NAMALWA (cell line): ENCODE measurements at regions not wholly inside any gene's neighbourhood (a gene's known extent, or its start where the extent isn't known, plus 50 kb on each side); places are given as distances from the start of the nearest gene placed in this dataset.

Experiments used
- DNase-seq: peaks from one replicate; pipeline ENCODE4 v3.0.0-alpha.2; 2015; ENCODE audit warnings: low spot score

DNA sequence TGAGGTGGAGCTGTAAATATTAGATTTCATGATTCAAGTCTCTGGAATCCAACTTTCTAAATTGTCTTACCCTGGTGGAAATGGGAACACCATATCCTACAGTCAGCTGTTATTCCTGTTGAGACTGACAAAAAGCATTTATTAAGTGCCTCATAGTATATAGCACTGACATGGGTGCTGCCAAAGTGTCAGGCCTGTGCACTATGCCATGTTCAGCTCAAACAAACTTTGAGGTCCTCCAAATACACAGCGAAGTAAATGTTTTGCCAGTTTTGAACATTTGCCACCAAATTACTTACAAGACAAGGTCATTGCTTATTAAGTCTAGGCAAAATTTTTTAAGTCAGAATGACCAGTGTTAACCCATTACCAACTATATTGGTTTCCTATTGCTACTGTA lies 162.9 kb upstream of the SLC25A13 start:
- DNase-seq: no peak

DNA sequence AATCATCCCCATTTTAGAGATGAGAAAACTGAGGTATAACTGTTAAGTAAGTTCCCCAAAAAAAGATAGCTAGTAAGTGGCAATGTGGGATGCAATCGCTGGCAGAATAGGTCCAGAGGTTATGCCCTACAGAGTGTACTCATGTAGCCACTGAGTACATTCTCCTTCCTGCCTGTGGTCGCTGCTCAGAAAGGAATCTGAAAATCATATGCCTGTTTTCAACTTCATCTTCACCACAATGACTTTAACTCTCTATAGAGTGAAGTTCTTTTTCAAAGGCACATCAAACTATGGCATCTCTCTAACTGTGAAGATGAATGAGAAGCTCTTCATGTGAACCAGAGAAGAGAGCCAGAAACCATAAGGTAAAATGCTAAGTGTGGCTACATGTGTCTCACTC lies 162.2 kb upstream of the SLC25A13 start:
- no peak for DNase-seq

DNA sequence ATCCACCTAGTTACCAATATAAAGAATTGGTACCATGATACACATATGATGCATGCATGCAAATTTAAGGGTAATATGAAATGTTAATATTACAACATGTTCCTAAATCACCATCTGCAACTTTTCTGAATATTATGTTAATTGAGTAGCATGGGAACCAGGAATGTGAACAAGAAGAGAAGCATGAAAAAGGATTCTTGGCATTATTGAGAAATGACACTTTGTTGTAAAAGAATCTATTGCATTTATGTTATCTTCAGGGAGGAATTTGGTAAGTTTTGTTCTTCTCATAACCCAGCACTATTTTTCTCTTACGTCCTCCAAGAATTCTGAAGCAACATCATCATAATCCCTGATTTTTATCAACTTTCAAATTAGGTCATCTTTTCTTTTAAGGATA lies 159.9 kb upstream of the SLC25A13 start:
- no peak for DNase-seq

DNA sequence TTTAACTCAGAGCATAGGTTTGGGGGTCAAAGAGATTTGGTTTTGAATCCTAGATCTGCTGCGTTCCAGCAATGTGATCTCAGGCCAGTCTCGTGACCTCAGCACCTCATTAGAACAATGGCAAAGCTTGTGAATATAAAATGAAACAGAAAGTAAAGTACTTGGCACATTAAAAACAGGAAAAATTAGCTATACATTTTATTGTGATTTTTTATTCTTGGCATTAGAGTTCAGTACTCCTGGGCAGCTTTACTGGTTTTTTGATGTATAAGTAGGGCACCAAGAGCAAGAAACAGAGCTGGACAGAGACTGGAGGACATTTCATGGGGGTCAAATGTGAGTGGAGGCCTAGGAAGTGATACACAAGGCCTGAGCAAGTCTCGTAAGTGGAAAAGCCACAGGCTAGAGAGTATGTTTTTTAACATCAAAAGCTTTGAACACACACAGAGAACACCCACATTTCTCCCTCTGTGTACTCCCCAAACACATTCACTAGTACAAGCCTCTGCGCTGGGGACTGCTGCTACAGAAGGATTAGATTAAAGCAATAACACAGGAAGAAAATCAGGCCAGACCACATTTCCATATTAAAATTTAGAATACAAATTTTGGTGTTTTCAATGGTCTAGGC lies 157.2 kb upstream of the SLC25A13 start:
- no peak for DNase-seq

DNA sequence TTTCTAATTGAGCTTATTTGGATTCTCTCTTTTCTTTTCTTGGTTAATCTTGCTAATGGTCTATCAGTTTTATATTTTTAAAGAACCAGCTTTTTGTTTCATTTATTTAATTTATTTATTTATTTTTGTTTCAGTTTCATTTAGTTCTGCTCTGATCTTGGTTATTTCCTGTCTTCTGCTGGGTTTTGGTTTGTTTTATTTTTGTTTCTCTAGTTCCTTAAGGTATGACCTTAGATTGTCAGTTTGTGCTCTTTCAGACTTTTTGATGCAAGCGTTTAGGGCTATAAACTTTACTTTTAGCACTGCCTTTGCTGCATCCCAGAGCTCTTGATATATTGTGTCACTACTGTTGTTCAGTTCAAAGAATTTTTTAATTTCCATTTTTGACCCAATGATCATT lies 149.7 kb upstream of the SLC25A13 start:
- no peak for DNase-seq

DNA sequence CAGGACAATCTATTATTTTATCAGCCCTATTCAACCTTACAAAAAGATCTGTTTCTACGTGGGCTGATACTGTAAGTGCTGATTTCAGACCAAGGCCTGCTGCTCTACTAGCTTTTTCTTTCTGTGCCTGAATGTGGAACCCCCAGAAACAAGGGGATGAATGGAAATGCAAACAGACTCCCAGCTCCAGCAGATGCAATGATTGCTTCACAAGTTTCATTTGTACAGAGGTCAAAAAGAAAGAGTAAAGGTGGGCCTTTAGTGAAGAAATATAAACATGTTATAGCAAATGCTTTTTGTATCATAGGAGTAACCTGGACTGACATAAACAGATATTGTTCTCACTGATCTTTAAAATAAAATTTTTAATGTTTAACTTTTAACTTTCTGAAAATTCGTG lies 130.2 kb upstream of the SLC25A13 start:
- no peak for DNase-seq

DNA sequence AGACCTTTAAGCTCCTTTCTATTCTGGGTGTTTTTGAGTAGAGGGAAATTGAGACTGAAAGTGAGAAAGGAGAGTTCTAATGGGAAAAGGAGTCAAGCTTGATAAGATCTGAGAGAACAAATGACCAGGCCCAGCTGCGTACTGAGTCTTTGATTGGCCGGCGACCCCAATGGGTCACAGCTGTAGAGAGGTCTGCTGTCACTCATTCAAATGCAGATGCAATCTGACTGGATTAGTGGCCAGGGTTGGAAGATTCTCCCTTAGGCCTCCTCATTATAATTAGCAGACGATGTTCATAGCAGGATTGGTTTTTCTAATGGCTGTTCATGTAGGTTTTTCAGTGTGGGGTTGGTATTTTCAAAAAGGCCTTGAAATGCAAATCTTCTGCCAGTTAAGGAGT lies 127.2 kb upstream of the SLC25A13 start:
- DNase-seq: no peak

DNA sequence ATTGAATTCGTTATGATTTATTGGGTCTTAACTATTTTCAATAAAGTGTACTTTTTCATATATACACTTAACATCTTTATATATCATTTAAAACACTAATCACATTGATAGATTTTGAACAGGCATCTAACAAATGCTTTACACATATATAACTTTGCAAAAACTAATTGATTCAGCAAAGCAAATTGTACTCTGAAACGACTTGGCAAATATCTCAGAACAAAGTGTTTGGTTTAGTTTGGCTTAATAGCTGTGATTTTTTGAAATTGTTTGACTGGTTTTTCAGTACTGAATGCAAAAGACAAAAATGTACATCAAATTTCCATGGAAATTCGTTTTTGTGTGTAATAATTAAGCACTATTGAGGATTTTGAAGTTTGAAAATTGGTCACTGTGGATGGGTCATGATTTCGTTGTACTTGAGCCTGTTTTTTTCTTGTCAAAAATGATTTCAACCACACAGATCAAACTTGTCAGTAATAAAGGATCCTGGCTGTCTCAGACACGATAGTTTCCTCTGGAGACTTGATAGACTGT lies 125.3 kb upstream of the SLC25A13 start:
- no peak for DNase-seq

DNA sequence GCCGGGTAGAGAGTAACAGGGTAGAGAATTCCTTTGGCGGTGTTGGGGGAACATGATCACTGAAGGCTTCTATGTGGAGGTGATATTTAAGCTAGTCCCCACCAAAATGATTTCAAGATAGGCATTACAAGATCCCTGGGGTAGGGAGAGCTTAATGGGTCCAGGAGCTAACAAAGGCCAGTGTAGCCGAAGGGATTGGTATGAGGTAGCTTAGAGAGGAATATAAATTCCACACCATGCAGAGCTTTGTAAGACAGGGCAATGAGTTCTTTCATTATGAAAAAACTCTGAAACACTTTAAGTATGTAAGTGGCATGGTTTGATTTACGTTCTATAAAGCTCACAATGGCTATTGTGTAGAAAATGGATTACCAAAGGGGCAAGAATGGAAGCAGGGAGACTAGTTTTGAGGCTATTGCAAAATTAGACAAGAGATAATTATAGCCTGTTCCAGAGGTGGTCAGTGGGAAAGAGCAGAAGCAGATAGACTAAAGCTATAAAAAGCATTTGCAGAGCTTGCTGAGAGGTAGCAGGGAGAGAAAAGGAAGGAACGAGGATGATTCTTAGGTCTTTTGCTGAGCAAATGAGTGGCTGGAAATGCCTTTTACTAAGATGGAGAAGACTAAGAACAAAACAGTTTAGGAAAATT lies 119.7 kb upstream of the SLC25A13 start:
- DNase-seq: no peak

DNA sequence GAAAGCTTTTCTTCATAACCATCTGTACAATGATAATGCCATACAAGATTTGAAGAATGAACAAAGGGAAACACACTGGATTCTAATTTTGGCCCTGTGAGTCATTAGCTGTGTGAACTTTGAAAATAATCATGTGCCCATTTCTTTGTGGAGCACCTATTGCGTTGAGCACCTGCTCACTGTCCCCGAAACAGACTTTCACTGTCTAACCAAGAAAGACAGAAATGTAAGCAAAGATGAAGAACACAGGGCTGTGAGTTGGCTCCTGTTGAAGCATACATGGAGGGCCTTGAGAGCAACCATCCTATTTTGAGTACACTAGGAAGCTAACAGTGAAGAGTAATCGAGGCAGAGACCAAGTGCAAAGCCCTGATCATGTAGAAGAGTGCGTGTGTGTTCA lies 118.4 kb upstream of the SLC25A13 start:
- DNase-seq: no peak

DNA sequence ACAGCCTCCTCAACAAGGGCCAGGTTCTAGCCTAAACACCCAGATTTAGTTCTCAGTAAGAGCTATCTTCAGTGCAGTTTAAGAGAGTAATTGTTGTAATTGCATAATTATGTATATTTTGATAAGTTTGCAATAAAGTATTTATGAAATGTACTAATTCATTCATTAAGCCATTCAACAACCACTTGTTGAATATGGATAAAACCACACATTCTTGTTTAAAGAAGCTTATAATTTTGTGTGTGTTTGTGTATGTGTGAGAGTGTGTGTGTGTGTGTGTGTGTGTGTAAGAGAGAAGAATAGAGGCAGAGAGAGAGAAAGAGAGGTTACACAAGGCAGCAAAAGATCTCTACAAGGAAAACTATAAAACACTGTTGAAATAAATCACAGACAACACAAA lies 115.0 kb upstream of the SLC25A13 start:
- DNase-seq: no peak

DNA sequence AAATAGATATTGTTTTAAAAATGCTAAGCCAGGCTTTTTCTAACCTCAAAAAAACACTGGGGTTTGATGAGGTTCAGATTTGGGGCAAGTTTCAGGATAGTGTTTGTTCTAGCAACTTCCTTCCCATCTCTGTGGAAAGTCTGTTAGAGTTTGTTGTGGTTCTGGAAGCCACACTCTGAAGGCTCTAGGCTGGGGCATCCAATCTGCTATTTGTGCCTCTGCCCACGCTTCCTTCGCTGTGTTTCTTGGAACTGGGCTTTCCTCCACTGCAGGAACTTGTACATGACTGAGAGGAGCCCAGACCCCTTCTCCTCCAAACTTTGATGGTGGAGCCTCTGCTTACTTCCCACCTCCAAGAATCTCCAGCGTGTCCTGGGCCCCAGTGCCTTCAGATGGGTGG lies 108.5 kb upstream of the SLC25A13 start:
- DNase-seq: no peak

DNA sequence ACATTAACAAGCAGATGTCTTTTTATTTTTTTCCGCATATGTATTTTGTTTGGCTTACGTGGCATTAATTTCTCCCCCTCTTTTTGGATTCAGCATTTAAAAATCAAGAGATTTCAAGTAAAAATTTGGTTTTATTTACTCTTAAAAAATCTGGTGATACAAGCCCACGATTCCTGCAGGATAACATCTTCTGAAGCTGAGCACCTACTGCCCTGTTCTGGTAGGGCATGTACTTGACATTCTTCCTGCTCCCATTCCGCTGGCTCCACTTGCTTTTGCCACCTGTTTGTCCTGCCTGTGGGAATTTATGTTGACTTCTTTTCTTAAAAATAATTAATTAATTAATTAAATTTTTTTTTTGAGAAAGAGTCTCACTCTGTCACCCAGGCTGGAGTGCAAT lies 105.2 kb upstream of the SLC25A13 start:
- DNase-seq: no peak

DNA sequence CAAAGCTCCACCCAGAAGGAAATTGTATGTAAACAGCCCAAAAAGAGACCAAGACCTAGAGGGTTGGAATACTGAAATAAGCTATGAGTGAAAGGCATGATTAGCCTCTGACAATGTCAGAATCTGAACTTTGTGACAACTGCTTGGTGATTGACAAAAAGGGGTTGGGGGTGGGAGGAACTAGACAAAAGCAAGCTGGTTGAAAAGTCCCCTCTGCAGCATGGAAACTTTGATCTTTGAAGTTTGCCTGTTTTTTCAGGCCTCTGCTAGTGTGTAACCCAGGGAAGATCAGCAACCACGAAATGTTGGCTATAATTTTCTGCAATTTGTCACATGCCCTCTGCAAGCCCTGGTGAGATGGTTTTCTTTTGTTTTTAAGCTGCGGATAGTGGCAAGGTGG lies 104.8 kb upstream of the SLC25A13 start:
- no peak for DNase-seq

DNA sequence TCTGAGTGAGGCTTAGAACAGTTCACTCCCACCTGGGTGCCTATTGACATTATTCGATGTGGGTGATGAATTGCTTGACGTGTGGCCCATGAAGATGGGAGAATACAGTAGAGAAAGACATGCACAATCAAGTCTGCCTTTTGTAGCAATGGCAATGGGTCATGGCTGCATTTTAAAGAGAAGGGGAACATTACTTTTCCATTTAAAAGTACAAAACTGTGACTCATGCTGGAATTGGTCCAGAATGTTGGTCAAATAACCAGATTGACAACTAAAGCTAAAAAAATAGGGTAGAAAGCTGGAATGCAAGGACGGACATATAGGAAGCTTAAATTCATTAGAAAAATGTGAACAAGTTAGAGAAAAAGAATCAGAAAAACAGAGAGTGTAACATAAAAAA lies 104.1 kb upstream of the SLC25A13 start:
- no peak for DNase-seq

DNA sequence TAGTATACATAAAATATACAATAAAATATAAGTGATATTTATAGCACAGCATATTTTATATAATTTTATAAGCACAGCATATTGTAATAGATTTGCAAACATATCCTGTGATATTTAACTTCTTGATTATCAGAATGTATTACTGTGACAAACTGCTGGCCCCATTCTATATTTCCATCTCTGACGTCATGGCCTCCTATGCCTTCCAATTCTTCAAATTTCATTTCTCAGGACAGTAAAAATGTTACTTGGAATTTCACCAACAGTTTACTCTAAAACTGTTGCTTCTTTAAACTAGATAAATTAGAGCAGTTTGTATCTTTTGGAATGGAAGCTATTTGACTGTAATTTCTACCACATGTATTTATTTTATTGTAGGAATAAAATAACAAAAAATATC lies 102.5 kb upstream of the SLC25A13 start:
- no peak for DNase-seq

DNA sequence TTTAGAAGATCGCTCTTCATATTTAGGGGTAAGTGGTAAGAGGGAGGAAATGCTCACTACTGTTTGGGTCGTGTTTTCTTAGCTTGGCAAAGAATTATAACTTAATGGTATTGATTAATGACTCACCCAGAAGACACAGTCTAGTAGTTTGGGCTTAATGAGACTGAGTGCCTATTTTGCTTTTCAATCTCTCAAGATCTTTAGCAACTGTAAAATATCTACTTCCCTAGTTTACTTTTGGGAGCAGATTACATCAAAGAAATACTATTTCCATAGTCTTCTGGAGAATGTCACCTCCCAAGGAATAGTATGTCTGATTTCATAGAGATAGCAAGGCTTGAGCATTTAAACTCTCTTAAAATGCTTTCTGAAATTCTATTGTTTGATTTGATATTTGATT lies 100.5 kb upstream of the SLC25A13 start:
- DNase-seq: no peak

DNA sequence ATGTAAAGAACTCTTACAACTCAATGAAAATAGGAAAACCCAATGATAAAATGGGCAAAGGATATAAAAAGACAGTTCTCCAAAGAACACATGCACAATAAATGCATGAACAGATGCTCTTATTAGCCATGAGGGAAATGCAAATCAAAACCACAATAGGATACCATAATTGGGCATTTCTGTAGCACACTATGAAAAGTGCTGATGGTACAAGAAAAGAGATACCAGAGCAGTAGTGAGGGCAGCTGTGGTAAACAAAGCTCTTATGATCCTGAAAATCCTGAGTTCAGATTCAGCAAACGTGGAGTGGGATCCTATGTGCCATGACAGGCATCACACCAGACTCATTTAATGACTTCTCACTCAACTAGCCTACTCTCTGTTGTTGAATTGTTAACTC lies 96.7 kb upstream of the SLC25A13 start:
- DNase-seq: no peak

DNA sequence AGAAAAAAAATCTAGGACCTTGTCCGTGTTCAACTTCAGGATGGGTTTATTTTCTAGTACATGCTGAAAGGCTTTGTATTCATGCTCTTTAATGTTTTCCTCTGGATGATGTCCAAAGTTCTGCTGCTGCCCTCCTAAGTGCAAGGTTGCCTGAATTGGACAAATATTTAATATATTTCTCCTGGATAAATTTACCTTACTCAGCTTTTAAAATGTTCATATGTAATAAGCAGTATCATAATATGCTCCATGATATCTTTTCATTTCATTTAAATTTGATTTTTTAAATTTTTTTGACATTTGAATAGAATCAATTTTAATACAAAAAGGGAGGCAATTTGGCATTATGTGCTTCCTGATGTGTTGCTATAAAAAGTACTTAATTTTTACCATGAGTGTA lies 95.9 kb upstream of the SLC25A13 start:
- no peak for DNase-seq

DNA sequence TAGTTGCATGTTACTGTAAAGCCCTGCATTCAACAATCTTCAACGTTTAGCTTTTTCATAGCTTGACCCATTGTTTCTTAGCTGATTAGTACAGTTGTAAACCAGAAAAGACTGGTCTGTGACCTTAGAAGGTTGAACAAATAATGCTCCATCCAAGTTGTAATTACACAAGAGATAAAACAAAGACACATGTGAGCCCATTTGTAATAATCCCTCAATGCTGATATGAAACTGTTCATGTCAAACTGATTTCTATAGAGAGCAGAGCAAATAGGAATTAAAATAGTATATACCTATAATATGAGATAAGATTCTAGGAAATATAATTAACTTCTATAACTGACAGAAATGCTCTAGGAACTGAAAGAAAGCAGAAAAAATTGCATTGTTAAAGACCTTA lies 94.7 kb upstream of the SLC25A13 start:
- no peak for DNase-seq

DNA sequence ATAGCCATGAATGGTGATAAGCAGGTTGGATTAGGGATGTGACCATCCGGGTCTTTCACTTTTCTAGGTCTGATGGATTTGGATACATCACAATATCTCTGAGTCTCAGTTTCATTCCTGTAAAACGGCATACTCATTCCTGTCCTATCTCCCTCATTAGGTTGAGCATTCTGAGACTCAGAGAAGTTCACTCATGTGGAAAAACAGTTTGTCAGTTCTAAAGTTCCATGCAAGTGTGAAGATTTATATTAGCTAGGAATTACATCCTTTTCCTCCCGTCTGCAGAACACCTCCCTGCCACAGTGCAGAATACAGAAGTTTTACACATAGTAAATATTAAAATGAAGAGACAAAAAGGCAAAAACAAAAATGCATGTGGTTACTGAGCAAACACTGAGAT lies 94.2 kb upstream of the SLC25A13 start:
- DNase-seq: no peak

DNA sequence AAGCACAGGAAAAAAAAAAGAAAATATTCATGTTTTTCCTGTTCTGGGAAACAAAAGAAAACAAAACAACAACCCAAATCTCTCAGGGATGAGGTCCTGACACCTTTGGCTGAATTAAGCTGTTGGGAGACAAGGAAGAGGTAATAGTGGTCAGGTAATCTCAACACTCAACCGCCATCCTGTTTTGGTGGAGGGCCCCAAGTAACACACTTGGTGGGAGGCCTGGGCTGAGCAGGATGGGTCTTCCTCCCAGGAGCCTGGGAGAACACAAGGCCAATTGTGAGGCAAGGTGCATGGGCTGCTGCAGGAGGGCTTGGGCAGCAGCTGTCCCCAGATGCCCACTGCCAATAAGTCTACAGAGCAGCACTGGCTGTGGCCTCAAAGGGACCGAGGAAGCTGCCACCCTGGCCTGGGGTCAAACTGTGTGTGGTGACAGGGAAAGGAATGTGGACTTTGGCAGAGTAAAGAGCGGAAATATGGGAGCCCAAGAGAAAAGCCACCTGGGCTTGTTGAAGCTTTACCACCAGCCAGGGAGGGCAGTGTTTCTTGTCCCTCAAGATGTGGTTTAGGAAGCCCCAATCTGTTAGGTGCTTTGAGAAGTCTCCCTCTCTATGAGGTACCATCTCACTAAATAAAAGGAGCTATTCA lies 93.5 kb upstream of the SLC25A13 start:
- no peak for DNase-seq

DNA sequence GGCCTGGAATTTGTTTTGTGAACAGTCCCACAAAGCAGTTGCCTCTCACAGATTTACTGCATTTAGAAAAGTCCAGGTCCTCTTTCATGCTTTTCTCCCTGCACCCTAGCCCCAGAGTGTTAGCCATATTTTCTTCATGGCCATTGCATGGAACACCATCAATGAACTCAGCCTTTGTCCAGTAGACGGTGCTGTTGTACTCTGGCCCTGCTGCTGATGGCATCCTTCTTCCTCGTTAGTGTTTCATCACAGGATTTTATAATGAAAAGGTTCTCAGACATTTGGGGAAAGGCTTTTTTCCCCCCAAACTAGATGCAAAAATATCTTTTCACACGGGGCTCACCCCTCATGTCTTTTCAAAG lies 93.0 kb upstream of the SLC25A13 start:
- DNase-seq: peak; percentile 66
